ENCODE measurements at regions not wholly inside any gene's neighbourhood (a gene's known extent, or its start where the extent isn't known, plus 50 kb on each side); places are given as distances from the start of the nearest gene placed in this dataset.
"Not testable (repeated sequence)": the region's sequence is repeated elsewhere in the genome, so short reads cannot be mapped to it uniquely, and the experiment has no call there.

DNA sequence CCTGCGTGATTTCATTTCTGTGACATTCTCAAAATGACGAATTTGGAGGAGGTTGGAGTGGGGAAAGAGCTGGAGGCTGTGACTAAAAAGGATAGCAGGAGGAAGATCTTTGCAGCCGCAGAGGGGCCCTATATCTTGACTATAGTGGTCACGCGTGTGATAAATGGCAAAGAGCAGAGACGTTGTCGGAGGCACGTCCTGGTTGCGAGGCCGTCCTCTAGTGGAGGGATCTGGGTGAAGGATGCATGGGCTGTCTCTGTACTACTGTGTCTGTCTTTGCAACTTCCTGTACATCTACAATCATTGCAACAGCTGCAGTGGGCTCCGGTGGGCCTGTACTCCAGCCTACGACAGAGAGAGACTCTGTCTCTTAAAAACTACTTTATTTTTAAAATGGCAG lies 76.6 kb downstream of the YTHDF1 start:
- peak; percentile 21 for DNase-seq
- no peak for TF ChIP-seq CTCF (IDR thresholded peaks at IDR 0.05)

GRCh38 chr20:63138855-63139341 lies 77.0 kb downstream of the YTHDF1 start:
- DNase-seq (peak; percentile 31), ATAC-seq (no peak)
- intact Hi-C loops (cut with DNase I) = no loop called here
- no peak overlapping the region for H3K4me3 ChIP-seq
- no peaks in the 10 kb centered on the region for H3K4me1 ChIP-seq
- TF ChIP-seq CTCF (IDR thresholded peaks at IDR 0.05) = no peak
- no peaks in the 10 kb centered on the region for H3K9me3 ChIP-seq
- H3K27me3 ChIP-seq = peaks cover 19% of the 10 kb centered on the region
- H3K27ac ChIP-seq = no peak overlapping the region
- H3K36me3 ChIP-seq = no peaks in the 10 kb centered on the region

More for the DNA sequence above, 76.6 kb downstream of the YTHDF1 start:
- Histone ChIP-seq H3K36me3 (no peaks in the 10 kb centered on the region), H3K4me1 (no peaks in the 10 kb centered on the region), H3K9me3 (no peaks in the 10 kb centered on the region), H3K27ac (no peak overlapping the region), H3K4me3 (no peak overlapping the region), H3K27me3 (peaks cover 19% of the 10 kb centered on the region)
- no peak for ATAC-seq
- intact Hi-C loops (cut with DNase I) = no loop called here

DNA sequence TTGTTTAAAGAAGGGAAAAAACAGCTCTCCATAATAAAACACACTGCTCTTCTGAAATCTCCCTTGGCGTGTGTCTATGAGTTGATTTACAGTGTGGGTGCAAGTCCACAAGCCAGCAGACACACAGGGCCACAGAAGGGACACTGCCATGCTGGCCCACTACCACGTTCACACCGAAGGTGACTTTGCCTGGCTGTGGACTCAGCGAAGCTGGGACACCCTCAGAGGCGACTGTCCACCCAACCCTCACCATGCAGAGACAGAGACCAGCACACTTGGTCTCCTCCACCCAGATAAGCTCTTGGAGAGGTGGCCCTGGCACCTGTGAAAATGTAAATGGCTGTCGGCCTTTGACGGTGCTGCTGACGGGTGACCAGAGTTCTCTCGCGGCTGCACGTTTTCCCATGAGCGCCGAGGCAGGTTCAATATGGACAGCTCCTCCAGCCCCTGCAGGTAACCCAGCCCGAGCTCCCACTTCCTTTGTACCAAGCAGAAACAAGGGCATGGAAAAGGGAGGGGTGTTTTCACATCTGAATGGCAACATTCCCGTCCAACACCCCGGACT lies 78.0 kb downstream of the YTHDF1 start:
- H3K27ac ChIP-seq = no peak overlapping the region
- H3K9me3 ChIP-seq = no peaks in the 10 kb centered on the region
- no peaks in the 10 kb centered on the region for H3K4me1 ChIP-seq
- no peak for TF ChIP-seq CTCF (IDR thresholded peaks at IDR 0.05)
- DNase-seq (peak; percentile 35), ATAC-seq (no peak)
- no peak overlapping the region for H3K4me3 ChIP-seq
- intact Hi-C loops (cut with DNase I) = no loop called here
- no peaks in the 10 kb centered on the region for H3K36me3 ChIP-seq
- H3K27me3 ChIP-seq = peaks cover 19% of the 10 kb centered on the region

DNA sequence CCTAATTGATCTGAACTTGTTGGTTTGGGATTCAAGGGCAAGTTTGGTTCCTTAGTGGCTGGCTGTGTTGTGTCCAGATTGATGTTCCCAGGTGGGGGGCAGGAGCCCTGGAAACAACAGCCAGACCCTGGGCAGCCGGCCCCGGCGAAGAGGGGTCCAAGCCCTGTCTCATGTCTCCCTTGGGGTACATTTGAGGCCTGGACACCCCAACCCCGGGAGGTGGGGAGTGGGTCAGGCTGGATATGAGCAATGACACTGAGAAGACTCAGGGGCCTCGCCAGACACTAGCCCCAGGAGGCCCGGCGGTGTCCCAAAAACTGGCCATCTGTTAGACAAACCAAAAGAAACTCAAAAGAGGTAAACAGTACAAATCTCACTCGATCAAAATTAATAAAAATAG lies 79.6 kb downstream of the YTHDF1 start:
- Histone ChIP-seq H3K27me3 (peaks cover 19% of the 10 kb centered on the region), H3K4me1 (no peaks in the 10 kb centered on the region), H3K9me3 (no peaks in the 10 kb centered on the region), H3K4me3 (no peak overlapping the region), H3K27ac (no peak overlapping the region), H3K36me3 (no peaks in the 10 kb centered on the region)
- ATAC-seq (no peak), DNase-seq (peak; percentile 23)
- no peak for TF ChIP-seq CTCF (IDR thresholded peaks at IDR 0.05)
- intact Hi-C loops (cut with DNase I) = no loop called here

DNA sequence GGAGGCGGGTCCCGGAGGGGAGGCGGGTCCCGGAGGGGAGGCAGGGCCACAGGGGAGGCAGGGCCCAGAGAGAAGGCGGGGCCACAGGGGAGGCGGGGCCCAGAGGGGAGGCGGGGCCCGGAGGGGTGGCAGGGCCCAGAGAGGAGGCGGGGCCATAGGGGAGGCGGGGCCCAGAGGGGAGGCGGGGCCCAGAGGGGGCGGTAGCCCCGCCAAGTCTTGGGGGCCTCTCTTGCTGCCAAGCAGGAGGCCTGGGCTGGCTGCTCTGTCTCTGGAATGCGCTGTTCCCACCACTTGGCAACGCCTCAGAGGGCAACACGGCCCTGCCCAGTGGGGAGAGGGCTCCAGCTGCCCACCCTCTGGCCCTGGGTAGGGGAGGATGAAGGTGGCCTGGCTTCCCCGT lies 80.5 kb downstream of the YTHDF1 start:
- Histone ChIP-seq H3K9me3 (no peaks in the 10 kb centered on the region), H3K27ac (no peak overlapping the region), H3K4me3 (no peak overlapping the region), H3K36me3 (no peaks in the 10 kb centered on the region), H3K27me3 (peaks cover 26% of the 10 kb centered on the region), H3K4me1 (no peaks in the 10 kb centered on the region)
- peak; percentile 50 for DNase-seq
- TF ChIP-seq CTCF (IDR thresholded peaks at IDR 0.05) = no peak
- no peak for ATAC-seq
- intact Hi-C loops (cut with DNase I) = no loop called here

DNA sequence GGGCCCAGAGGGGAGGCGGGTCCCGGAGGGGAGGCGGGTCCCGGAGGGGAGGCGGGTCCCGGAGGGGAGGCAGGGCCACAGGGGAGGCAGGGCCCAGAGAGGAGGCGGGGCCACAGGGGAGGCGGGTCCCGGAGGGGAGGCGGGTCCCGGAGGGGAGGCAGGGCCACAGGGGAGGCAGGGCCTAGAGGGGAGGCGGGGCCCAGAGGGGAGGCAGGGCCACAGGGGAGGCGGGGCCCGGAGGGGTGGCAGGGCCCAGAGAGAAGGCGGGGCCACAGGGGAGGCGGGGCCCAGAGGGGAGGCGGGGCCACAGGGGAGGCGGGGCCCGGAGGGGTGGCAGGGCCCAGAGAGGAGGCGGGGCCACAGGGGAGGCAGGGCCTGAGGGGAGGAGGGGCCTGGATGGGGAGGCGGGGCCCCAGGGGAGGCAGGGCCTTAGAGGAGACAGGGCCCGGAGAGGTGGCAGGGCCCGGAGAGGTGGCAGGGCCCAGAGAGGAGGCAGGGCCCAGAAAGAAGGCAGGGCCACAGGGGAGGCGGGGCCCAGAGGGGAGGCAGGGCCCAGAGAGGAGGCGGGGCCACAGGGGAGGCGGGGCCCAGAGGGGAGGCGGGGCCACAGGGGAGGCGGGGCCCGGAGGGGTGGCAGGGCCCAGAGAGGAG lies 81.1 kb downstream of the YTHDF1 start:
- DNase-seq = peak; percentile 9
- H3K27me3 ChIP-seq = peaks cover 30% of the 10 kb centered on the region
- H3K27ac ChIP-seq; H3K4me3 ChIP-seq; H3K9me3 ChIP-seq; intact Hi-C loops (cut with DNase I); H3K36me3 ChIP-seq; ATAC-seq; H3K4me1 ChIP-seq: not testable (repeated sequence)
